NCI-H748 (cell line): ENCODE measurements at regions not wholly inside any gene's neighbourhood (a gene's known extent, or its start where the extent isn't known, plus 50 kb on each side); places are given as distances from the start of the nearest gene placed in this dataset.

Source experiments
- DNase-seq: peaks from one replicate; lab custom pipeline; 2025; ENCODE audit not compliant: unreplicated experiment; lab: John Stamatoyannopoulos, UW

DNA sequence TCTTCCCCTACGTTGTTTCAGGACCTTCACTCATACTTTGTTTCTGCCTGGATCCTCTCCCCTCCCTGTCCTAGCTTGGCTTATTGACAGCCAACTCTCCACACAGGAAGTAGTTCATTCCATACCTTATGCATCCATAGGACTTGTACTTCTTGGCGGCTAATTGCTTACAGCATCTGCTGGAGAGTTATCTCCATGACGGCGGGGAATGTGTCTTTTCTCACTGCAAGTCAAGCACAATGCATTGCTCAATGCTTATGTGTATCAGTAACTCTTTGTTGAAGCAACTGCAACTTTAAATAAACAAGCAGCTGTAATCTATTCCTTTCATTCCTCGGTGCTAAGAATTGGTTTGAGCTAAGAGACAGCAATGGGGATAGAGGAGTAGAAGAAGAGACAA, 551.3 kb upstream of the EPHA7 start:
- peak; percentile 12 for DNase-seq

GRCh38 chr6:93968126-93968525, 548.8 kb upstream of the EPHA7 start:
- DNase-seq = no peak

GRCh38 chr6:93964926-93965325, 545.6 kb upstream of the EPHA7 start:
- DNase-seq = no peak

GRCh38 chr6:93964321-93964720, 545.0 kb upstream of the EPHA7 start:
- peak; percentile 54 for DNase-seq

DNA sequence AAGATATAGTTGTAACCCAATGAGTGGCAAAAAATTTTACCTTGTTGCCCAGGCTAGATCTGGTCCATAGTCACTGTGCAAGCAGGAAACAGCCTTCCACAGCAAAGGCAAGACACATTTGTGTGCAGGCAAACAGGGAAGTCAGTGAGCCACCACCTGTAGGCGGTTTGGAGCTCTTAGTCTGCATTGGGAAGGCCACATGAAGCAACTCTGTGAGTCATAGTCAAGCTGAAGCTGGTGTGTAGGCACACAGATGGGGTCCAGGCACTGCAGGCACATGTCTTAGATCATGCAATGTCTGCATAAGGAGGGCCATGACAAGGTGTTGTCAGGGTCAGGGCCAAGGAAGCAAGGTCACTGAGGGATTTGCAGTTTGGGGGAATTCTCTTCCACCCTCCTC, 543.2 kb upstream of the EPHA7 start:
- no peak for DNase-seq

GRCh38 chr6:93954584-93954983, 535.2 kb upstream of the EPHA7 start:
- DNase-seq = no peak

GRCh38 chr6:93943661-93944060, 524.3 kb upstream of the EPHA7 start:
- DNase-seq = no peak

DNA sequence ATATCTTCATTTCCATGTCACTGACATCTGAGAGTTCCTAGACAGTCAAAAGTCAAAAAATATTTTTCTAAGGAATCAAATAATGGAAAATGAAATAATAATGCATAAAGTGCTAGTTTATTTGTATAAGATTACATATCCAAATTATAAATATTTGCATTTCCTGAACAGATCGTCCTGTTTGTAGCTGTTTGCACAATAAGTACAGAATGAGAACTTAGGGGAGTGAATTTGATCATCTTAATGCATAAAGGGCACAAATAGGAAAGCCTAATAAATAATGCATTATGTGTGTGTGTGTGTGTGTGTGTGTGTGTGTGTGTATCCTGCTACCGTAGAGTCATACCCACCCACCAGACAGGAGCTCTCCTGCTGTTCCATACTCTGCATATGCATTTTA, 521.0 kb upstream of the EPHA7 start:
- peak; percentile 9 for DNase-seq

DNA sequence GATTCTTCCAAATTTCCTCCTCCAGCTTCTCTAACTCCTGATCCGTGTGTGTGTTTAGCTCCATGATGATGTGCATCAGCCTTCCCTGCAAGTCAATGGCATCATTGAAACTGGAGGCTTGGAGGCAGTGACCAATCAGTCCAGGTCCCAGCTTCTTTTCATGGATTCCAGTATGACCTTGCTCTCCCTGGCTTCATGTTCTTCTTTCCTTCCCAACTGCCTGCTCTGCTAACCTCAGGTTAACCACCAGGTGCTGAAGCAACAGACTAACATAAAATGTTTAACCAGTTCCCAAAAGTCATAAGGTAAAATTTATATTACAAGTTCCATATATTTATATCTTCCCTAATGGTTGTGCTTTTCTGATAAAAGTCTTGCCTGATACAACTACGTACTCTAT, 512.8 kb upstream of the EPHA7 start:
- DNase-seq = no peak

DNA sequence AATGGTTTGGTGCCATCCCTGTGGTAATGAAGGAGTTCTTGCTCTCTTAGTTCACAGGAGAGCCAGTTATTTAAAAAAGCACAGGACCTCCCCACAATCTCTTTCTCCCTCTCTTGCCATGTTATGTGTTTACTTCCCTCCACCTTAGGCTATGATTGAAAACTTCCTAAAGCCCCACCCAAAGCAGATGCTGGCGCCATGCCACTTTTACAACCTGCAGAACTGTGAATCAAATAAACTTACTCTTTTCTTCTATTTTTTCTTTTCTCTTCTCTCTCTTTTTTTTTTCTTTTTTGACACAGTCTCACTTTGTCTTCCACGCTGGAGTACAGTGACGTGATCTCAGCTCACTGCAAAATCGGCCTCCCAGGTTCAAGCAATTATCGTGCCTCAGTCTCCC, 508.4 kb upstream of the EPHA7 start:
- no peak for DNase-seq

DNA sequence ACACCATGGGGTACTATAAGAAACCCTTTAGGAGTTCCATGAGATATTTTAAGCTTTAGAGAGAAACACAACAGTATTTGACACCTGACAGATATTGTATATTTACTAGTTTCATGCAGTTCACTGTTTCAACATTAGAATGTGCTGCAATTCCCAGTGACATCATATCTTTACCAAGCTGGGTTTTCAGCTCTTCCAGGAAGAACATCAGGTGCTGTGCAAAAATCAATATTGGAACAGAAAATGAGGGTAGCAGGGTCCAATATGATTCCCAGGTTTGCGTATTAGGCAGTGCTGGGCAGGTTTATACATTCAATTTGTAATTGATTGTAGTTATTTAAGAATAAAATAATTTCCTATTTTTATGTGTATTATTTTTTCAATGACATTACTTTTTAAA, 500.0 kb upstream of the EPHA7 start:
- no peak for DNase-seq

GRCh38 chr6:93918258-93918657, 498.9 kb upstream of the EPHA7 start:
- DNase-seq = no peak

DNA sequence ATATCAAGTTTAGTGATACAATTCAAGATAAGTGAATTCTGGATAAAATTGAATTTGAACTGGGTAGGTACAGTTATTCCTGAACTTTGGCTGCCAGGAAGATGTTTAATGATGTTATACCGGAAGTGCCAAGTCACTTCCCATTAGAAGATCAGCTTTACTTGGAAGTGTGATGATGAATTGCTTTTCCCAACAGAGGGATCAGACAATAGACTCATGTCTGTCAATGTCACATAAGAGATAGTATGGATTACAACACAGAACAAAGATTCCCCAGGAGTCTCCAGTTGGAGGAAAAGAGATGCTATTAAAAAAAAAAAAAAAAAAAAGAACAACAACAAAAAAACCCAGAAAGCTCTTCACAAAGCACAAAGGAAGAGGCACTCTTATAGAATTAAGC, 497.9 kb upstream of the EPHA7 start:
- DNase-seq = no peak

GRCh38 chr6:93916716-93917115, 497.4 kb upstream of the EPHA7 start:
- DNase-seq = no peak

GRCh38 chr6:93915961-93916360, 496.6 kb upstream of the EPHA7 start:
- DNase-seq = peak; percentile 37

GRCh38 chr6:93902517-93902916, 483.2 kb upstream of the EPHA7 start:
- no peak for DNase-seq

DNA sequence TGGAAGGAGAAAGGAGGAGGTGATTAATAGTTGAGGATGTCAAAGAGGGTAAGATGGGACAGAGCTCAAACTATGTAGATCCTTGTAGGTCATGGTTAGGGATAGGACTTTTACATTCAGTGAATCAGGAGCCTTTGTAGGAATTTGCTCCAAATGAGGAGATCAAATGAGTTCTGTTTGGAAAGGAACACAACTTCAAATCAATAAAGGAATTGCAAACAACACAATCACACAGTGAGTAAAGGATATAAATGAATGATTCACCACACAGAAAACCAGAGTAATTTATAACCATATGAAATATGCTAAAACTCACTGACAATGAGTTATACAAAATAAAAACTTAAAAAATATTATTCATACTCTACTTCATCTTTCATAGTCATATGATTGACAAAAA, 480.8 kb upstream of the EPHA7 start:
- no peak for DNase-seq

DNA sequence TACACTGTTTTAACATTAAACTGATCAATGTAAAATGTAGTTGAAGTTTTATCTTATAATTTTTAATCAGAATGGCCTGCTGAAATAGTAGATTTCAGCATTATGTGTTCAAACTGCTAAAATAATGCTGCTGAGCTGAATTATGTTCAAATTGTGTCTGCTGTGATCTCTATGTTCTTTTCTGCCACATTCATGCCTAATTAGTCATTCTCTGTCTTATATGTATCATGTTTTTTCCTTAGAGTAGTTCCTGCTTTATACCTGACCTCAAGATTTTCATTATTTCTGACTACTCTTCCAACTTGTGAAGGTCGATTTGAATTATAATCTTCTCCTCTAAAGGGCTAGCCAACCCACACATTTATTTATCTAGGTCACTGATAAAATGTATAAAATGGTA, 476.7 kb upstream of the EPHA7 start:
- DNase-seq = no peak

GRCh38 chr6:93894521-93894920, 475.2 kb upstream of the EPHA7 start:
- no peak for DNase-seq

GRCh38 chr6:93889713-93890112, 470.4 kb upstream of the EPHA7 start:
- DNase-seq = no peak

GRCh38 chr6:93886416-93886815, 467.1 kb upstream of the EPHA7 start:
- no peak for DNase-seq

- no peak for DNase-seq
These were observed 440.6 kb upstream of the EPHA7 start for GRCh38 chr6:93859971-93860370.

DNA sequence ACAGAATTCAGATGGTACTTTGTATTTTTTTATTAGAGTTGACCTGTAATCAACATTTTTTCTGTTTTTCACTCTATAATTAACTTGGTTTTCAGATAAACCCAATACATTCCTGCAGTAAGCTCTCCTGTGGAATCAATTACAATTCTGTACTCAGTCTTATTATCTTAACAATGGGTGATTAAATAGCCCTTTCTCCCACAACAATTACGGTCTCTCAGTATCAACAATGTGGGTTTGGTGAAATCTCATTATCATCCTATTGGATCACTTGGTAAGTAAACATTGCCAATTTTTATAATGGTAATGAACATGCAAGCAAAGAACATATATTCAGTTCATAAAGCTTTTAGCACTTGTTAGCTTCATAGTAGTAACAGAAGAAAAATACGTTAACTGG, 438.9 kb upstream of the EPHA7 start:
- no peak for DNase-seq

- no peak for DNase-seq
These were observed 430.5 kb upstream of the EPHA7 start for GRCh38 chr6:93849857-93850256.
